Urothelium cell line (cell line): ENCODE measurements at regions not wholly inside any gene's neighbourhood (a gene's known extent, or its start where the extent isn't known, plus 50 kb on each side); places are given as distances from the start of the nearest gene placed in this dataset.

ENCODE experiments used
- DNase-seq: peaks from one replicate; pipeline ENCODE4 v3.0.0; 2011; ENCODE audit warnings: low spot score, mixed read lengths
- FAIRE-seq: peaks from 2 replicates; lab custom pipeline; 2011; peaks lifted over from hg19 to GRCh38; lab: Jason Lieb, UNC

- no peak for DNase-seq
- no peak for FAIRE-seq
Observed at GRCh38 chr9:80605793-80606192, 1034.0 kb downstream of the TLE4 start.

DNA sequence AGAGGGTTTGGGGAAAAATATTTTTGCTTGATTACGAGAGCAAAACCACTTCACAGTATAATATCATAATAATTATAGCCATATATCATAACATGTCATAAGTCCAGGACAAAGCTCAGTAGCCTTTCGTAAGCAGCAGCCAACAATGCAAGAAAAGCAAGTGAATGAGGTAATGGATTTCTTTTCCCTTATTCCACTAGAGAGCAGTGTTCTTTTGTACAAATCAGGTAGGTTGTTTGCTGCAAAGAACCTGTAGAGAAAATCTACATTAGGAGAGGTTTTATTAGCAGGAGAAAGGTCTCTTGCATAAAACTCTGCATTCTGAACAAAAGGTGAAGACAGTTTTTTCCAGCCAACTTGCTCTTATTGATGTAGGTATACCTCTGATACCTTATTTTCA, 1033.4 kb downstream of the TLE4 start:
- DNase-seq = peak; percentile 26
- FAIRE-seq = no peak

DNA sequence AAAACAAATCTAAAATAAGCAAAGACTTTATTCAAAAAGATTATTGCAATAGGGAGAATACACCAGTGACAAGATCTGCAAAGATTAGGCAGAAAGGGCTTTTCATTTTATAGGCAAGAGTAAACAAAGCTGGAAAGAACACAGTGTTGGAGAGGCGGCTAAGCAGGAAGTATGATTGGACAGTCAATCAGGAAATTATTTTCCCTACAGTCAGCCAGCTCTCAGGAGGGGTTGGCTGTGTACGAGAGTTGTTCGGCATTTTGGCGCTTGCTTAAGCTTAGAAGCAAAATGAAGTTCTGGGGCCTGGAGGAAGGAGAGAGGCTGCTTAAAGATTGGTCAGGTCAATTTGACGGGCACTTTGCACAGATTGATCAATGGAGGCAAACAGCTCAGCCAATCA, 1030.5 kb downstream of the TLE4 start:
- no peak for DNase-seq
- no peak for FAIRE-seq

DNA sequence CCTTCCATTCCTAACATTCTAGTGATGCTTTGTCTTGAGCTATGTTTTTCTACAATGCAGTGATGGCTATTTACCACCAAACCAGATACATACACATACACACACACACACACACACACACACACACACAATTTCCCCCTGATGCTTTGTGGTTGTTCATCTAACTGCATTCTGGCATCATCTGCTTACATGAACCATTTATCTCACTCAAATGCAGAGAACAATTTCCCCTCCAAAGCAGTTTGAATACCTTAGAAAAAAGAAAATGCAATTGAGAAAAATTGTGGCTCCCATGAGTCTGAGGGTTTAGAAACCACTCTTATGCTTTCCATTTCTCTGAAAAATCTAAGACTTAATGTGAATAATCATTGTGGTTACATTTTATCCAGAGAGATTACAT, 1024.8 kb downstream of the TLE4 start:
- FAIRE-seq (no peak), DNase-seq (no peak)

DNA sequence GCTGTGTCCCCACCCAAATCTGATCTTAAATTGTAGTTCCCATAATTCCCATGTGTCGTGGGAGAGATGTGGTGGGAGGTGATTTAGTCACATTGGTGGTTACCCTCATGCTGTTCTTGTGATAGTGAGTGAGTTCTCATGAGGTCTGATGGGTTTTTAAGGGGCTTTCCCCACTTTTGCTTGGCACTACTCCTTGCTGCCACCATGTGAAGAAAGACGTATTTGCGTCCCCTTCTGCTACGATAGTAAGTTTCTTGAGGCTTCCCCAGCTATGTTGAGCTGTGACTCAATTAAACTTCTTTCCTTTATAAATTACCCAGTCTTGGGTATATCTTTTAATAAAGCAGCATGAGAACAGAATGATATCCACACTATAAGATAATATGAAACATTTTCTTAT, 1023.4 kb downstream of the TLE4 start:
- no peak for FAIRE-seq

DNA sequence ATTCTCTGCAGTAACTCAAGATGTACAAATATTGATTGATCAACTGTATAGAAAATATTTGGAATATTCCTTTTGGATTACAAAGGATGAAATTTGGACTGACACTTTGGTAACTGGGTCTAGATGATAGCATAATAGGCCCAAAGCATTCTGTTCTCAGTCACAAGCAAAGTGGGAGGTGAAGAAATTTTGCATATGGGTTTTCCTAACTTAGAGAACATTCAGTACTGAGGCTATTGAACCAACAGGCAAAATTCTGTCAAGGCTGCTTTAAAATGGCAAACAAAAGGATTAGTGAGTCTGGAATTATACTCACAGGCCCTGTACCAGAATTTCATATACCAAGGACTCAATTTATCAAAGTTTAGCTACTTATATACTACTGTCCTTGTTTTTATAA, 1020.6 kb downstream of the TLE4 start:
- DNase-seq = no peak
- no peak for FAIRE-seq

More for the DNA sequence above, 1023.4 kb downstream of the TLE4 start:
- DNase-seq = no peak

- DNase-seq = no peak
- no peak for FAIRE-seq
Observed at GRCh38 chr9:80586786-80587330, 1015.1 kb downstream of the TLE4 start.

DNA sequence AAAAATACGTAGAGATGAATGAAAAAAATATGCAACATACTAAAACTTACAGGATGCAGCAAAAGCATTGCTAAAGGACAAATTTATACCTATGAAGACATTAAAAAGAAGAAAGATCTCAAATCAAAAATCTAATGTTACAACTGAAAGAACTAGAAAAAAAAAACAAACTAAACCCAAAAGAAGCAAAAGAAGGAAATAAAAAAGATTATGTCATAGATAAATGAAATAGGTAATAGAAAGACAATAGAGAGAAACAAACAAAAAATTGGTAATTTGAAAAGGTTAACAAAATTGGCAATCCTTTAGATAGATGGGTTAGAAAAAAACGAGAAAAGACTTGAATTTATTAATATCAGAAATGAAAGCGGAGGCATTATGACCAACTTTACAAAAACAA, 1000.2 kb downstream of the TLE4 start:
- no peak for DNase-seq
- no peak for FAIRE-seq

DNA sequence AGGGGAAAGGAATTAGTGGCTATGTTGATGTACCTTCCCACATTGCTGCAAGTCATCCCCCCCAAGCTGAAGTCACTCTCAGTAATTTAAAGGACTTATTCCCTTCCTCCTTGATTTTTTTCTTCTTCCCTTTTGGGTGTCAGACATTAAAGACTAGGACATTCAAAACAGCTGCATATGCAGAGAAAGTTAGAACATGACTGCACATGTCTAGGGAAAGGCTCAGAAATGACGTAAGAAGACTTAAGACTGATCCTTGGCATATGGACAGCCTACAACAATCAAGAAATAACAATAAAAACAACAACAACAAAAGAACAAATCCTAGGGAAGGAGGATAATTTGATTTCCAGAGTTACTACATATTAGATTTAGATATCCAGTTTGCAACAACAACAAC, 997.5 kb downstream of the TLE4 start:
- no peak for FAIRE-seq
- DNase-seq = no peak

- no peak for FAIRE-seq
- no peak for DNase-seq
Observed at GRCh38 chr9:80561526-80561925, 989.8 kb downstream of the TLE4 start.

DNA sequence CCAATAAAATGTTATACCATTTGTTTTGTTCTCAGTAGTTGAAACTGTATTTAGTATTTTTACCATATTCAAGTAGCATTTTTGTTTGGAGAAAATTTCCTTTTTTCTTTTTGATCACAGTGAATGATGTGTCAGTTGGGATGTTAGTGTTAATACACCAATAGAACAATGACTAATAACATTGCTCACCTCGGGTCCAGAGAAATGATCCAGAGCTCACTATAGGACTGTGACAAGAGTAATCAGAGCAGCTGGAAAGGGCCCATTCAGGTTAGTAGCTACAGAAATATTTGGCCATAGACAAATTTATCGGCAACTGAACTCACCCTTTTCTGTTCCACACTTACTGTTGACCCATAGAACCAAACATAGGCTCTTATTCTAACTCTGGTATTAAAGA, 989.2 kb downstream of the TLE4 start:
- no peak for DNase-seq
- FAIRE-seq = no peak

DNA sequence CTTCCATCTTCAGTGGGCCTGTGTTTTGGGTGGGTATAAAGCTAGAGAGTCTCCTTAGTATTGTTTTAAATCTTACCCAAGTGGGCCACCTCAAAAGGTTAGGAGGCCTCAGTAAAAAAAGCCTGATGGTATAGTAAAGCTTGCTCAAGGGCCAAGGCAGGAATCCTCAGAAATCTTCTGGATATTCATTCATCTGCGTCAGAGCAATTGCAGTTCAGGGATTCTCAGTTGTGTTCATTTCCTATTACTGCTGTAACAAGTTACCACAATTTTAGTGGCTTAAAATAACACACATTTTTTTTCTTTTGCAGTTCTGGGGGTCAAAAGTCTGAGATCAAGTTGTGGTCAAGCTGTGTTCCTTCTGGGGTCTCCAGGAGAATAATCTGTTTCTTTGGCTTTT, 985.5 kb downstream of the TLE4 start:
- DNase-seq (no peak), FAIRE-seq (no peak)

GRCh38 chr9:80556631-80557030, 984.9 kb downstream of the TLE4 start:
- no peak for DNase-seq
- no peak for FAIRE-seq

DNA sequence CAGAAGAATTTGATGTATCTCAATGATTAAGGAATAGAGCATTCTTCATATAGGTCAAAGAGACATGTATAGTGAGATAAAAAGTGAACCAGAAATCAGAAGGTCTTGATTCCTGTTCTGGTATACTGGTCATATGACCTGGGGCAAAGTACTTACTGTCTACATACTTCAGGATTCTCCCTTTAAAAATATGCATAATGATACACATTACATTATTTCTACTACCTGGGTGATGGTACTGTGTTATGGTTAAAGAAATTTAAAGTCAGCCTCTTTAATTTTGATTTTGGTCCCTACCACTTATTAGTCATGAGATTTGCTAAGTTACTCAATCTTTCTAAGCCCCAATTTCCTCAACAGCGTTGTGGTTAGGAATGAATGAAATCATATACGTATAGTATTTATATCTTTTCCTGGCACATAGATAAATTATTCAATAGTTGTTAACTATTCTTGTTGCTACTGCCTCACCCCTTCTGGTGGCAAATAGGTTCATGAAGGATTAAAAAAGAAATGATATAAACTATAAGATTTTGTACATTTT, 984.1 kb downstream of the TLE4 start:
- DNase-seq (no peak), FAIRE-seq (no peak)

DNA sequence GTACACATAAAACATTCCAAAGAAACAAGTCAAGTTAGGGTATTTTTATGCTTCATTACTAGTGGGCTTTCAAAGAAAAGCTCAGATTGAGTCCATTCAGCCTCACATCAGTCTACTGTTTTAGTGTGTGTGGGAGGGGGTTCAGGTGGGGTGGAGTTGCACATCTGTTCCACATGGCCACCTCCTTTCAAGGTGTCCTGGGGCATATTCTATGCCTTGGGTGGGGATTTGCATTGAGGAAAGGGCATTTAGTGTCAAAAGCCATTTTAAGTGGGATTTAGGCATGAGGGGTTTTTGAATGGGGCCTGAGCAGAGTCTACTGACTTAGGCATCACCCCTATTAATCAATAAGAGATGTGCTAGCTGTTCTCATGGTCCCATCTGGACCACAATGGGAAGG, 983.1 kb downstream of the TLE4 start:
- no peak for FAIRE-seq
- no peak for DNase-seq

GRCh38 chr9:80554301-80554700, 982.5 kb downstream of the TLE4 start:
- FAIRE-seq = no peak
- DNase-seq = no peak

- no peak for FAIRE-seq
- DNase-seq = no peak
Observed at GRCh38 chr9:80552931-80553330, 981.2 kb downstream of the TLE4 start.

GRCh38 chr9:80550181-80550580, 978.4 kb downstream of the TLE4 start:
- FAIRE-seq (no peak), DNase-seq (no peak)

GRCh38 chr9:80547613-80548012, 975.8 kb downstream of the TLE4 start:
- DNase-seq = no peak
- no peak for FAIRE-seq

DNA sequence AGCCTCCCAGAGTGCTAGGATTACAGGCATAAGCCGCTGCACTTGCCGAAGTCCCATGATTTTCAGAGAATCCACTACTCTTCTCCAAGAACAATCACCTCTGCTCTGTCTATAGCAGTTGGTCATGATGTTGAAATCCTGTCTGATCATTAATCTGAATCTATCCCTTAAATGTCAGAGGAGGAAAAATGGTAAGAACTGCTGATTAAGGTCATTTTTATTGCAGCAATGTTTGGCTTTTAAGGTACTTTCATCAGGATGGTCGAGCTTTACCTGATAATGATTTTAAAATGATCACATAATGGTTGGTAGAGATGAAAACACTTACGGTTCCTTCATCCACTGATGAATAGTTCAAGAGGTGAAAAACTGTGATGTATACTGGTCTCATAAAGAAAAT, 968.6 kb downstream of the TLE4 start:
- no peak for DNase-seq
- FAIRE-seq = no peak

GRCh38 chr9:80538976-80539375, 967.2 kb downstream of the TLE4 start:
- FAIRE-seq (no peak), DNase-seq (no peak)

DNA sequence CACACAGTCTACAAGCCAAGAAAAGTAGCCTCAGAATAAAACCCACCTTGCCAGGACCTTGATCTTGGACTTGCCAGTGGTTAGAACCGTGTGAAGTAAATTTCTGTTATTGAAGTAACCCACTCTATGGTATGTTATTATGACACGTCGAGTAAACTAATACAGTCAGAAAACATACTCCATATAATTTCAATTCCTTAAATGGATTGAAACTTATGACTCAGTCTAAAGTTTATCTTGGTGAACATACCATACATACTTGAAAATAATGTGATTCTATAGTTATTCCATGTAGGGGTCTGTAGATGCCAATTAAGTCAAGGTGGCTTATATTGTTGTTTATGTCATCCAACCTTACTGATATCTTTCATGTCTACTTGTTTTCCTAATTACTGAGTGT, 950.7 kb downstream of the TLE4 start:
- FAIRE-seq (no peak), DNase-seq (no peak)

DNA sequence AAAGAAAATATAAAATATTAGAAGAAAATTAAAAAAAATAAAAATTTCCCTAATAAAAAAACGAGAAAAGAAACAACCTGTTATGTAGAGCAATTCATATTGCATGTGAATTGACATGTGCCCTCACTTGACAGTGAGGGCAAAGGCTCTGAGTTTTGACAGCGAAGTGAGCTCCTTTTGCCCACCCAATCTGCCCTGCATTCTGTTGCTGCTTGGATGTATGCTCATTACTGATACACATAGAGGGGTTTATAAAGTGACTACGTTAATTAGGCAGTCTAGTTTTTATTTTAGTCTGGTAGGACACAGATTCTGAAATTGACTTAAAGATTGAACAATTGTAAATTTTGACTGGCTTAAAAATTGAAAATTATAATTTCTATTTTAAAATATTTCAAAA, 949.4 kb downstream of the TLE4 start:
- no peak for FAIRE-seq
- DNase-seq = no peak
